PC-9 (cell line): ENCODE measurements at regions not wholly inside any gene's neighbourhood (a gene's known extent, or its start where the extent isn't known, plus 50 kb on each side); places are given as distances from the start of the nearest gene placed in this dataset.

Experiments used
- BruUV-seq: library from RNA; stranded (reverse); fragments of 400-500 nt; replicated peaks from 2 replicates; lab custom pipeline; 2021; lab: Mats Ljungman, UMichigan
- CTCF ChIA-PET: fragments of 300-600 bp; sonication (Branson Sonifier 250); formaldehyde crosslinking; loops from one replicate; lab custom pipeline; 2022; ENCODE audit warnings: antibody characterized with exemption; lab: Charles Lee
- POLR2A ChIA-PET: fragments of 300-600 bp; sonication (Branson Sonifier 250); formaldehyde crosslinking; loops from one replicate; lab custom pipeline; 2022; ENCODE audit warnings: antibody characterized with exemption; ENCODE audit not compliant: unreplicated experiment; lab: Charles Lee
- DNase-seq, 2 experiments: peaks; one replicate each; pipeline versions ENCODE4 v3.0.0 to v3.0.0-alpha.2; 2015 to 2022; ENCODE audit warnings: mixed read lengths in 1 of 2
- H2AFZ ChIP-seq: fragments of 200-600 bp; sonication (generic); 2 replicates; pipeline ENCODE4 v1.8.1; 2017; ENCODE audit warnings: antibody characterized with exemption
- H3F3A ChIP-seq: fragments of 200-600 bp; sonication (generic); 2 replicates; pipeline ENCODE4 v1.8.1; 2017; ENCODE audit warnings: antibody characterized with exemption, mild to moderate bottlenecking, low read depth; ENCODE audit not compliant: insufficient read depth
- H3K27ac ChIP-seq: fragments of 200-600 bp; sonication (generic); 2 replicates; pipeline ENCODE4 v1.6.1; 2016; ENCODE audit warnings: mixed run types
- H3K27me3 ChIP-seq: fragments of 200-600 bp; sonication (generic); 2 replicates; pipeline ENCODE4 v1.6.1; 2016; ENCODE audit warnings: low read depth, mixed run types; ENCODE audit not compliant: insufficient read depth
- H3K36me3 ChIP-seq: fragments of 200-600 bp; sonication (generic); 2 replicates; pipeline ENCODE4 v1.6.1; 2016; ENCODE audit warnings: low read depth, mixed run types
- H3K4me1 ChIP-seq: fragments of 200-600 bp; sonication (generic); replicated peaks from 2 replicates; pipeline ENCODE4 v1.6.1; 2016; ENCODE audit warnings: mixed run types; ENCODE audit not compliant: insufficient read depth
- H3K4me2 ChIP-seq: fragments of 200-600 bp; sonication (generic); 2 replicates; pipeline ENCODE4 v1.6.1; 2017; ENCODE audit warnings: mixed run types
- H3K4me3 ChIP-seq: fragments of 200-600 bp; sonication (generic); 2 replicates; pipeline ENCODE4 v1.6.1; 2016; ENCODE audit warnings: mixed run types
- H3K79me2 ChIP-seq: fragments of 200-600 bp; sonication (generic); 2 replicates; pipeline ENCODE4 v1.6.1; 2017; ENCODE audit warnings: low read depth, mixed run types
- H3K9me2 ChIP-seq: fragments of 200-600 bp; sonication (generic); 2 replicates; pipeline ENCODE4 v1.8.1; 2017; ENCODE audit warnings: mild to moderate bottlenecking; ENCODE audit not compliant: insufficient read depth
- H3K9me3 ChIP-seq: fragments of 200-600 bp; sonication (generic); 2 replicates; pipeline ENCODE4 v1.8.1; 2016; ENCODE audit warnings: low read depth; ENCODE audit not compliant: insufficient read depth
- H4K20me1 ChIP-seq: fragments of 200-600 bp; sonication (generic); 2 replicates; pipeline ENCODE4 v1.8.1; 2017; ENCODE audit not compliant: insufficient read depth
- EZH2 ChIP-seq: fragments of 200-600 bp; sonication (generic); IDR thresholded peaks from 2 replicates; pipeline ENCODE4 v1.8.0; 2017; ENCODE audit warnings: antibody characterized with exemption, low read depth
- intact Hi-C: fragments of 100-400 bp; cut with micrococcal nuclease; formaldehyde crosslinking; loops from one replicate; pipeline ENCODE4 v1.10.0; 2022; ENCODE audit not compliant: unreplicated experiment
- TF ChIP-seq, protein P1 (sequence below): fragments of 200-600 bp; sonication (generic); conservative IDR thresholded peaks from 2 replicates; pipeline ENCODE4 v1.6.1; 2017; ENCODE audit warnings: mixed run types, antibody characterized with exemption, mild to moderate bottlenecking, moderate library complexity

DNA sequence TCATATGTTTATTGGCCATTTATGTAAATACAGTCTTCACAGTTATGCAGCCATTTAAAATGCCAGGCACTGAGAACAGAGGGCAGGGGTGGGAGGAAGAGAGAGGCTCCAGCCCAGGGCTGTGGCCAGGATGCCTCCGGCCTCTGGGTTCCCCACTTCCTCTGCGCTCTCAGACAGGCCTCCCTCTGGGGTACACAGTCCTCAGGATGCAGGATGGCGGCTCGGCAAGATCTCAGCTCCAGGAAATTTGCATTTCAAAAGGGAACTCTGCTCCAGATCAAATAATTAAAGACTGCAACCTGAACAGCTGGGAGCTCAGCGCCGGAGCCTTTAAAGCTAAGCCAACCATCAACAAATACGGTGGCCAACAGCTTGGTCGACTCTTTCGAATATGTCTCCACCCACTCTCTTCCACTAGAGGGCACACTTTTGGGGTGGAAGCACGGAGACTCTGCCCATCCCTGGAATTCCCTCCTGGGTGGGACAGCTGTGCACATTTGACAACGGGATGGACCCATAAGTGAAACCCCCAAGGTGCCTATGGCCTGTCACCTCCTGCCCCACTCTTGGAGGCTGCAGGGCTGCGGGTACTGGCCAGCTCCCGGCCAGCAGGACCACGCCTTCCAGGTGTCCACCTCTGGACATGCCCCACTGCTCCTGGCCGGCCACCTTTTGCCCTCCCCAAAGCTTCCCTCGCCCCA is 1044.7 kb downstream of the BRD1 start:
- H3K9me3 ChIP-seq = no peaks in the 10 kb centered on the region
- ChIA-PET CTCF (no interaction called here), POLR2A (interaction anchor here (0.6 kb wide), 1 partner anchor 40 kb away, joined by 6 read pairs; no protein-coding TSS in a partner anchor)
- TF ChIP-seq, protein P1, sequence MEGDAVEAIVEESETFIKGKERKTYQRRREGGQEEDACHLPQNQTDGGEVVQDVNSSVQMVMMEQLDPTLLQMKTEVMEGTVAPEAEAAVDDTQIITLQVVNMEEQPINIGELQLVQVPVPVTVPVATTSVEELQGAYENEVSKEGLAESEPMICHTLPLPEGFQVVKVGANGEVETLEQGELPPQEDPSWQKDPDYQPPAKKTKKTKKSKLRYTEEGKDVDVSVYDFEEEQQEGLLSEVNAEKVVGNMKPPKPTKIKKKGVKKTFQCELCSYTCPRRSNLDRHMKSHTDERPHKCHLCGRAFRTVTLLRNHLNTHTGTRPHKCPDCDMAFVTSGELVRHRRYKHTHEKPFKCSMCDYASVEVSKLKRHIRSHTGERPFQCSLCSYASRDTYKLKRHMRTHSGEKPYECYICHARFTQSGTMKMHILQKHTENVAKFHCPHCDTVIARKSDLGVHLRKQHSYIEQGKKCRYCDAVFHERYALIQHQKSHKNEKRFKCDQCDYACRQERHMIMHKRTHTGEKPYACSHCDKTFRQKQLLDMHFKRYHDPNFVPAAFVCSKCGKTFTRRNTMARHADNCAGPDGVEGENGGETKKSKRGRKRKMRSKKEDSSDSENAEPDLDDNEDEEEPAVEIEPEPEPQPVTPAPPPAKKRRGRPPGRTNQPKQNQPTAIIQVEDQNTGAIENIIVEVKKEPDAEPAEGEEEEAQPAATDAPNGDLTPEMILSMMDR = peak; percentile 60
- no peak for TF ChIP-seq EZH2
- no peaks in the 10 kb centered on the region for H3F3A ChIP-seq
- H3K9me2 ChIP-seq = no peaks in the 10 kb centered on the region
- no peak overlapping the region for H3K4me3 ChIP-seq
- H3K4me1 ChIP-seq = no peaks in the 10 kb centered on the region
- H3K4me2 ChIP-seq = no peak overlapping the region
- DNase-seq = no peak
- H2AFZ ChIP-seq = no peak overlapping the region
- BruUV-seq = no TSS peak
- no peaks in the 10 kb centered on the region for H3K36me3 ChIP-seq
- intact Hi-C loops = no loop called here
- peaks cover 92% of the 10 kb centered on the region for H3K27me3 ChIP-seq
- H4K20me1 ChIP-seq = peaks cover 3% of the 10 kb centered on the region; the same call in 1 of the 2 replicates
- H3K27ac ChIP-seq = no peak overlapping the region
- H3K79me2 ChIP-seq = no peaks in the 10 kb centered on the region

DNA sequence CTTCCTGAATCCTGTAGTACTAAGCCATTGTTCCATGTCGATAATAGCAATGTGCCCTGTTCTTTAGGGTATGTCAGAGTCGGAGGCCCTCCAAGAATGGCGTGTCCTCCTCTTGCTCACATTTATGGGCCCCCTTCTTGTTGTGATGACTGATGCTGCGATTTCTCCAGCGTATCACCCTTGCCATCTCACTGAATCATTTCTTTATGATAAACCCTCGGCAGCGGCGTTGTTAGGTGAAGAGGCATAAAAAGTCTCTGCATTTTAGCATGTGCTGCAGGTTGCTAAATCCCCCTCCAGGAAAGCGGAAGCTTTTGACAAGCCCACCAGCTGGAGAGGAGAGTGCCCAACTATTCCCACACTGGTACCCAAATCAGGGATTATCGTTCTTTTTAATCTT is 1045.3 kb downstream of the BRD1 start:
- Histone ChIP-seq H3K79me2 (no peaks in the 10 kb centered on the region), H3K27me3 (peaks cover 97% of the 10 kb centered on the region), H3K4me1 (no peaks in the 10 kb centered on the region), H2AFZ (no peak overlapping the region), H3K4me2 (no peak overlapping the region), H3F3A (no peaks in the 10 kb centered on the region), H3K36me3 (no peaks in the 10 kb centered on the region), H3K4me3 (no peak overlapping the region), H3K9me3 (no peaks in the 10 kb centered on the region), H4K20me1 (peaks cover 2% of the 10 kb centered on the region; the same call in 1 of the 2 replicates), H3K27ac (no peak overlapping the region), H3K9me2 (no peaks in the 10 kb centered on the region)
- CTCF ChIA-PET = no interaction called here
- POLR2A ChIA-PET = no interaction called here
- TF ChIP-seq EZH2 = no peak
- TF ChIP-seq, protein P1 = no peak
- intact Hi-C loops = no loop called here
- no peak for DNase-seq
- BruUV-seq = no TSS peak

DNA sequence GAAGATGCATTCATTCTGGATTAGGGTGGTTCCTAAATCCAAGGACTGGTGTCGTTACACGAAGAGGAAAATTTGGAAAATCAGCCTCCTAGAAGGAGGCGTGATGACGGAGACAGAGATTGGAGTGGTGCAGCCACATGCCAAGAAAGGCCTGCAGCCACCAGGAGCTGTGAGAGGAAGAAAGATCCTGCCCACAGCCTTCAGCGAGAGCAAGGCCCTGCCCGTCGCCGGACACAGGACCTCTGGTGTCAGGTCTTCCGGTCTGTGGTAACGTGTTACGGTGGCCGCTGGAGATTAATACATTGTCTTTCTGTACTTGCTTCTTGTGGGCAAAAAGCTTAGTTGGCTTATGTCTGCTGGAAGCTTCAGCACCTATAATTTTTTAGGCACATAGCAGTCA is 1045.8 kb downstream of the BRD1 start:
- POLR2A ChIA-PET = no interaction called here
- H3K4me2 ChIP-seq = no peak overlapping the region
- DNase-seq = no peak
- peaks cover 94% of the 10 kb centered on the region for H3K27me3 ChIP-seq
- intact Hi-C loops = no loop called here
- H3F3A ChIP-seq = no peaks in the 10 kb centered on the region
- H3K4me1 ChIP-seq = no peaks in the 10 kb centered on the region
- TF ChIP-seq EZH2 = no peak
- TF ChIP-seq, protein P1 = no peak
- no peak overlapping the region for H2AFZ ChIP-seq
- H3K27ac ChIP-seq = no peak overlapping the region
- no TSS peak for BruUV-seq
- no peak overlapping the region for H3K4me3 ChIP-seq
- H3K79me2 ChIP-seq = no peaks in the 10 kb centered on the region
- no peaks in the 10 kb centered on the region for H3K9me3 ChIP-seq
- H3K9me2 ChIP-seq = no peaks in the 10 kb centered on the region
- H3K36me3 ChIP-seq = no peaks in the 10 kb centered on the region
- CTCF ChIA-PET = no interaction called here
- H4K20me1 ChIP-seq = no peaks in the 10 kb centered on the region
